Gastroesophageal sphincter (tissue), 4 donors: ENCODE measurements at regions not wholly inside any gene's neighbourhood (a gene's known extent, or its start where the extent isn't known, plus 50 kb on each side); places are given as distances from the start of the nearest gene placed in this dataset.

Experiments used
- ATAC-seq: fragments of 150-250 bp; one replicate; pipeline ENCODE4 v1.9.1; 2016; ENCODE audit warnings: mild to moderate bottlenecking, moderate library complexity
- H3K27ac ChIP-seq, 4 donors: fragments of 200-600 bp; sonication (generic) in 3 of 4; 1 replicate in 3 of 4; 2 replicates in 1 of 4; pipeline ENCODE4 v1.5.1; 2016 to 2019
- H3K27me3 ChIP-seq: fragments of 200-600 bp; sonication (generic); one replicate; pipeline ENCODE4 v1.5.1; 2019
- H3K36me3 ChIP-seq, 2 donors: fragments of 200-600 bp; sonication (generic); one replicate each; pipeline ENCODE4 v1.5.1; 2019; ENCODE audit warnings: control low read depth in 1 of 2
- H3K4me1 ChIP-seq, 3 donors: fragments of 200-600 bp; sonication (generic); 1 replicate in 2 of 3; 2 replicates in 1 of 3; pipeline ENCODE4 v1.5.1; 2016 to 2019; ENCODE audit warnings: control low read depth in 2 of 3
- H3K4me3 ChIP-seq, 2 donors: fragments of 200-600 bp; sonication (generic); one replicate each; pipeline ENCODE4 v1.5.1; 2019; ENCODE audit warnings: mild to moderate bottlenecking in 1 of 2, moderate library complexity in 1 of 2
- H3K9me3 ChIP-seq, 3 donors: fragments of 200-600 bp; sonication (generic); one replicate each; pipeline ENCODE4 v1.5.1; 2017 to 2019; ENCODE audit warnings: control low read depth in 2 of 3
- CTCF ChIP-seq, 4 experiments: fragments of 200-600 bp in 2 of 4; fragments of 450-650 bp in 2 of 4; sonication (generic) in 1 of 4; IDR thresholded peaks; one replicate each; pipeline ENCODE4 v1.5.1; 2017 to 2019; ENCODE audit warnings: antibody characterized with exemption in 4 of 4, mild to moderate bottlenecking in 2 of 4, moderate library complexity in 2 of 4
- EP300 ChIP-seq: sonication (generic); formaldehyde crosslinking; IDR thresholded peaks from one replicate; pipeline ENCODE4 v1.6.1; 2017; ENCODE audit warnings: antibody characterized with exemption, mild to moderate bottlenecking
- POLR2A ChIP-seq, 2 donors: fragments of 450-650 bp; IDR thresholded peaks; one replicate each; pipeline ENCODE4 v1.6.1; 2017; ENCODE audit warnings: antibody characterized with exemption in 2 of 2, mild to moderate bottlenecking in 2 of 2, moderate library complexity in 1 of 2
- POLR2AphosphoS5 ChIP-seq: sonication (generic); formaldehyde crosslinking; IDR thresholded peaks from one replicate; pipeline ENCODE4 v1.6.1; 2017; ENCODE audit warnings: antibody characterized with exemption
- WGBS, 2 donors: methylation state at CpG; one replicate each; pipeline ENCODE4 v1.1.5; 2018; ENCODE audit warnings: low coverage in 1 of 2; 5-methylcytosine and 5-hydroxymethylcytosine counted together

GRCh38 chr5:124055751-124056150 is 543.8 kb downstream of the CSNK1G3 start:
- WGBS, 2 donors = 100% methylated on average over 1 of the region's 1 CpG
- Histone ChIP-seq H3K27me3 (no peaks in the 10 kb centered on the region), H3K36me3 (no peaks in the 10 kb centered on the region), H3K9me3 (no peaks in the 10 kb centered on the region), H3K27ac (no peak overlapping the region), H3K4me3 (no peak overlapping the region), H3K4me1 (peaks cover 0 to 20% (median 0%) of the 10 kb centered on the region in 3 donors)
- ATAC-seq = no peak
- TF ChIP-seq POLR2AphosphoS5 (no peak), POLR2A (IDR thresholded peaks at IDR 0.05) (no peak), EP300 (no peak), CTCF (IDR thresholded peaks at IDR 0.05) (no peak)

- H3K4me1 ChIP-seq = peaks cover 0 to 21% (median 0%) of the 10 kb centered on the region in 3 donors
- TF ChIP-seq POLR2AphosphoS5 (no peak), POLR2A (IDR thresholded peaks at IDR 0.05) (no peak), EP300 (no peak), CTCF (IDR thresholded peaks at IDR 0.05) (no peak)
These were observed 542.6 kb downstream of the CSNK1G3 start for GRCh38 chr5:124054564-124054963.

GRCh38 chr5:124053340-124053739 is 541.4 kb downstream of the CSNK1G3 start:
- no peak overlapping the region for H3K4me3 ChIP-seq
- 92 to 100% methylated on average over 1 to 2 of the region's 2 CpGs for WGBS, 2 donors
- no peak overlapping the region for H3K27ac ChIP-seq
- H3K9me3 ChIP-seq = no peaks in the 10 kb centered on the region
- no peaks in the 10 kb centered on the region for H3K36me3 ChIP-seq
- H3K27me3 ChIP-seq = no peaks in the 10 kb centered on the region
- TF ChIP-seq EP300 (no peak), POLR2A (IDR thresholded peaks at IDR 0.05) (no peak), CTCF (IDR thresholded peaks at IDR 0.05) (no peak), POLR2AphosphoS5 (no peak)
- H3K4me1 ChIP-seq = peaks cover 0 to 21% (median 0%) of the 10 kb centered on the region in 3 donors
- ATAC-seq = no peak

More at GRCh38 chr5:124054564-124054963, 542.6 kb downstream of the CSNK1G3 start:
- no peak overlapping the region for H3K27ac ChIP-seq
- H3K27me3 ChIP-seq = no peaks in the 10 kb centered on the region
- no peaks in the 10 kb centered on the region for H3K9me3 ChIP-seq
- no peak overlapping the region for H3K4me3 ChIP-seq
- no peak for ATAC-seq
- no peaks in the 10 kb centered on the region for H3K36me3 ChIP-seq

- TF ChIP-seq CTCF (IDR thresholded peaks at IDR 0.05) (no peak), POLR2A (IDR thresholded peaks at IDR 0.05) (no peak)
- Histone ChIP-seq H3K27me3 (no peaks in the 10 kb centered on the region), H3K27ac (no peak overlapping the region), H3K4me3 (no peak overlapping the region), H3K9me3 (no peaks in the 10 kb centered on the region), H3K4me1 (peaks cover 0 to 14% (median 0%) of the 10 kb centered on the region in 3 donors), H3K36me3 (no peaks in the 10 kb centered on the region)
- ATAC-seq = no peak
- 82 to 100% methylated on average over 1 to 2 of the region's 2 CpGs for WGBS, 2 donors
These were observed 540.2 kb downstream of the CSNK1G3 start for GRCh38 chr5:124052201-124052600.

GRCh38 chr5:124050120-124050770 is 538.3 kb downstream of the CSNK1G3 start:
- Histone ChIP-seq H3K4me1 (peaks cover 0 to 6% (median 0%) of the 10 kb centered on the region in 3 donors), H3K4me3 (no peak overlapping the region), H3K27me3 (no peaks in the 10 kb centered on the region), H3K9me3 (no peaks in the 10 kb centered on the region), H3K27ac (no peak overlapping the region), H3K36me3 (no peaks in the 10 kb centered on the region)
- TF ChIP-seq CTCF (IDR thresholded peaks at IDR 0.05) (no peak), POLR2AphosphoS5 (no peak), EP300 (no peak), POLR2A (IDR thresholded peaks at IDR 0.05) (no peak)
- WGBS, 2 donors = 57 to 58% methylated on average over 2 to 3 of the region's 3 CpGs
- no peak for ATAC-seq
